Liver (tissue), 8 donors: ENCODE measurements at regions not wholly inside any gene's neighbourhood (a gene's known extent, or its start where the extent isn't known, plus 50 kb on each side); places are given as distances from the start of the nearest gene placed in this dataset.

Experiments
- DNase-seq: peaks from one replicate; pipeline ENCODE4 v3.0.0-alpha.2; 2017; ENCODE audit warnings: low spot score
- H3K27ac ChIP-seq, 2 donors: one replicate each; pipeline ENCODE4 v1.7.0; 2013; ENCODE audit warnings: inconsistent platforms in 2 of 2, low read length in 2 of 2, control low read depth in 1 of 2, low read depth in 1 of 2, mild to moderate bottlenecking in 1 of 2
- H3K27me3 ChIP-seq, 4 donors: one replicate each; pipeline versions ENCODE4 v1.6.1 to v1.7.0; 2013; ENCODE audit warnings: low read length in 3 of 4, inconsistent platforms in 1 of 4, mild to moderate bottlenecking in 1 of 4, moderate library complexity in 1 of 4; ENCODE audit not compliant: control insufficient read depth in 4 of 4, insufficient read depth in 4 of 4
- H3K36me3 ChIP-seq, 4 donors: one replicate each; pipeline versions ENCODE4 v1.6.1 to v1.7.0; 2013; ENCODE audit warnings: low read length in 3 of 4, mild to moderate bottlenecking in 3 of 4, low read depth in 1 of 4, moderate library complexity in 1 of 4; ENCODE audit not compliant: control insufficient read depth in 4 of 4, insufficient read depth in 3 of 4
- H3K4me1 ChIP-seq, 4 donors: one replicate each; pipeline versions ENCODE4 v1.6.1 to v1.7.0; 2013; ENCODE audit warnings: low read length in 3 of 4, mild to moderate bottlenecking in 3 of 4, moderate library complexity in 1 of 4; ENCODE audit not compliant: control insufficient read depth in 4 of 4, insufficient read depth in 4 of 4
- H3K4me3 ChIP-seq, 3 donors: one replicate each; pipeline versions ENCODE4 v1.6.1 to v1.7.0; 2013; ENCODE audit warnings: low read length in 3 of 3, control low read depth in 1 of 3, low read depth in 1 of 3, mild to moderate bottlenecking in 1 of 3
- H3K9ac ChIP-seq, 2 donors: one replicate each; pipeline ENCODE4 v1.7.0; 2013; ENCODE audit warnings: low read length in 2 of 2, mild to moderate bottlenecking in 2 of 2, moderate library complexity in 2 of 2, control low read depth in 1 of 2, low read depth in 1 of 2
- H3K9me3 ChIP-seq, 4 donors: one replicate each; pipeline versions ENCODE4 v1.6.1 to v1.7.0; 2013; ENCODE audit warnings: low read length in 3 of 4; ENCODE audit not compliant: control insufficient read depth in 4 of 4
- EGR1 ChIP-seq, 2 donors: IDR thresholded peaks; 2 replicates each; pipeline ENCODE4 v1.6.1; 2016 to 2018; ENCODE audit warnings: antibody characterized with exemption in 2 of 2, low read depth in 2 of 2
- FOXA1 ChIP-seq: IDR thresholded peaks from 2 replicates; pipeline ENCODE4 v1.6.1; 2016; ENCODE audit warnings: antibody characterized with exemption
- FOXA2 ChIP-seq: IDR thresholded peaks from 2 replicates; pipeline ENCODE4 v1.6.1; 2016; ENCODE audit warnings: antibody characterized with exemption
- GABPA ChIP-seq, 2 donors: IDR thresholded peaks in 1 of 2; conservative IDR thresholded peaks in 1 of 2; 2 replicates each; pipeline ENCODE4 v1.6.1; 2016; ENCODE audit warnings: antibody characterized with exemption in 2 of 2, mild to moderate bottlenecking in 1 of 2, moderate library complexity in 1 of 2
- HNF4A ChIP-seq, 2 donors: conservative IDR thresholded peaks; 2 replicates each; pipeline ENCODE4 v1.6.1; 2016; ENCODE audit warnings: antibody characterized with exemption in 2 of 2, mild to moderate bottlenecking in 2 of 2
- HNF4G ChIP-seq: IDR thresholded peaks from 2 replicates; pipeline ENCODE4 v1.6.1; 2016; ENCODE audit warnings: antibody characterized with exemption
- JUND ChIP-seq, 2 donors: IDR thresholded peaks; 2 replicates each; pipeline ENCODE4 v1.6.1; 2016; ENCODE audit warnings: antibody characterized with exemption in 2 of 2
- NR2F2 ChIP-seq: IDR thresholded peaks from 2 replicates; pipeline ENCODE4 v1.6.1; 2016; ENCODE audit warnings: antibody characterized with exemption
- RAD21 ChIP-seq, 2 donors: IDR thresholded peaks; 2 replicates each; pipeline ENCODE4 v1.6.1; 2016; ENCODE audit warnings: antibody characterized with exemption in 2 of 2, mild to moderate bottlenecking in 2 of 2
- RXRA ChIP-seq, 2 donors: IDR thresholded peaks; 2 replicates each; pipeline ENCODE4 v1.6.1; 2017 to 2018; ENCODE audit warnings: antibody characterized with exemption in 2 of 2, mild to moderate bottlenecking in 1 of 2
- TAF1 ChIP-seq: conservative IDR thresholded peaks from 2 replicates; pipeline ENCODE4 v1.6.1; 2016; ENCODE audit warnings: antibody characterized with exemption, mild to moderate bottlenecking
- YY1 ChIP-seq: IDR thresholded peaks from 2 replicates; pipeline ENCODE4 v1.6.1; 2016; ENCODE audit warnings: antibody characterized with exemption, mild to moderate bottlenecking
- WGBS: extraction: QIAGEN DNeasy Blood & Tissue Kit; methylation state at CpG from one replicate; pipeline ENCODE4 v1.1.7; 2013; 5-methylcytosine and 5-hydroxymethylcytosine counted together
- TF ChIP-seq, protein P1 (sequence below): IDR thresholded peaks from 2 replicates; pipeline ENCODE4 v1.6.1; 2016; ENCODE audit warnings: antibody characterized with exemption
- TF ChIP-seq, protein P2 (sequence below): IDR thresholded peaks from 2 replicates; pipeline ENCODE4 v1.6.1; 2016; ENCODE audit warnings: antibody characterized with exemption
- TF ChIP-seq, protein P3 (sequence below): IDR thresholded peaks from 2 replicates; pipeline ENCODE4 v1.6.1; 2016; ENCODE audit warnings: antibody characterized with exemption, mild to moderate bottlenecking
- TF ChIP-seq, protein P4 (sequence below): IDR thresholded peaks from 2 replicates; pipeline ENCODE4 v1.6.1; 2016; ENCODE audit warnings: antibody characterized with exemption
- TF ChIP-seq, protein P5 (sequence below): fragments of 150-350 bp; IDR thresholded peaks from 2 replicates; pipeline ENCODE4 v1.5.1; 2017; ENCODE audit warnings: improper control_type of control experiment, low read depth, low read length; ENCODE audit not compliant: missing input control
- donor health status: healthy.
- donor health status: healthy.
- donor health status: healthy.
- donor health status: healthy.
- donor health status: healthy.

DNA sequence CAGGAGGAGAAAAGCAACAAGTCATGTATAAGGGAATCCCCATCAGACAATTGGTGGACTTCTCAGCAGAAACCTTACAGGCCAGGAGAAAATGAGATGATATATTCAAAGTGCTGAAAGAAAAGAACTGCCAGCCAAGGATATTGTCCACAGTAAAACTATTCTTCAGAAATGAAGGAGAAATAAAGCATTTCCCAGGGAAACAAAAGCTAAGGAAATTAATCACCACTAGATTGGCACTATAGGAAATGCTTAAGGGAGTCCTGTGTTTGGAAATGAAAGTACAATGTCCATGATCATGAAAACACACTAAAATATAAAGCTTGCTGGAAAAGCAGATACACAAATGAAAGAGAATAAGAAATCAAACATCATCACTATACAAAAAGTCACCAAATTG, 282.0 kb downstream of the BLID start:
- Histone ChIP-seq H3K27me3 (no peaks in the 10 kb centered on the region), H3K9ac (no peak overlapping the region), H3K9me3 (peaks cover 0 to 5% (median 2%) of the 10 kb centered on the region in 4 donors), H3K4me3 (no peak overlapping the region), H3K36me3 (no peaks in the 10 kb centered on the region), H3K4me1 (no peaks in the 10 kb centered on the region), H3K27ac (no peak overlapping the region)
- DNase-seq: no peak
- TF ChIP-seq GABPA (IDR thresholded peaks at IDR 0.05 in 1 of 2, conservative IDR thresholded peaks at IDR 0.05 in 1 of 2) (no peak), FOXA1 (no peak), NR2F2 (no peak), TAF1 (no peak), JUND (IDR thresholded peaks at IDR 0.05) (no peak), FOXA2 (no peak)

DNA sequence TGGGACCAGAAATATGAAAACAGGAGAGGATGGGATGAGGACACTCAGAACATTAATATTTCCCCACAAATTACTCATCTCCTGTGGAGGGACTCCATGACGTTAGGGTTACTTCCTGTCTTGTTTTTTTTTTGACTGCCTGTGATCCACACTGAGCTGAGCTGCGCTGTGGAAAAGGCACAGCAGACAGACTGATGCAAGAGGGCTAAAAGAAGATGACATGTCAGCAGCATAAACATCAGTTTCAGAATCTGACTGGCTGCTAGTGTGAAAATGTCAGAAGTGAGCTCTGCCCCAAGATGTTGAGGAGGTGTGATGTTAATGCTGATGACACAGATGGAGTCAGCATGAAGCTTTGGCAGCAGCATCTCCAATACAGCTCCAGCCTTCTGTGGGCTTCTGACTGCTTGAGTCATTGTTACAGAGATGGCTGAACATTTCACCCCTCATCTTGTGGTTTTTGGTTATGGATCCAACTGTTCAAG, 286.8 kb downstream of the BLID start:
- no peak for DNase-seq
- Histone ChIP-seq H3K4me1 (no peaks in the 10 kb centered on the region), H3K4me3 (no peak overlapping the region), H3K9ac (no peak overlapping the region), H3K27ac (no peak overlapping the region), H3K36me3 (no peaks in the 10 kb centered on the region), H3K9me3 (peaks cover 0 to 5% (median 2%) of the 10 kb centered on the region in 4 donors), H3K27me3 (no peaks in the 10 kb centered on the region)
- TF ChIP-seq GABPA (IDR thresholded peaks at IDR 0.05 in 1 of 2, conservative IDR thresholded peaks at IDR 0.05 in 1 of 2) (no peak), HNF4A (conservative IDR thresholded peaks at IDR 0.05) (no peak), YY1 (no peak), FOXA2 (no peak)
- TF ChIP-seq, protein P1, sequence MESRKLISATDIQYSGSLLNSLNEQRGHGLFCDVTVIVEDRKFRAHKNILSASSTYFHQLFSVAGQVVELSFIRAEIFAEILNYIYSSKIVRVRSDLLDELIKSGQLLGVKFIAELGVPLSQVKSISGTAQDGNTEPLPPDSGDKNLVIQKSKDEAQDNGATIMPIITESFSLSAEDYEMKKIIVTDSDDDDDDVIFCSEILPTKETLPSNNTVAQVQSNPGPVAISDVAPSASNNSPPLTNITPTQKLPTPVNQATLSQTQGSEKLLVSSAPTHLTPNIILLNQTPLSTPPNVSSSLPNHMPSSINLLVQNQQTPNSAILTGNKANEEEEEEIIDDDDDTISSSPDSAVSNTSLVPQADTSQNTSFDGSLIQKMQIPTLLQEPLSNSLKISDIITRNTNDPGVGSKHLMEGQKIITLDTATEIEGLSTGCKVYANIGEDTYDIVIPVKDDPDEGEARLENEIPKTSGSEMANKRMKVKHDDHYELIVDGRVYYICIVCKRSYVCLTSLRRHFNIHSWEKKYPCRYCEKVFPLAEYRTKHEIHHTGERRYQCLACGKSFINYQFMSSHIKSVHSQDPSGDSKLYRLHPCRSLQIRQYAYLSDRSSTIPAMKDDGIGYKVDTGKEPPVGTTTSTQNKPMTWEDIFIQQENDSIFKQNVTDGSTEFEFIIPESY: no peak
- whole genome bisulfite sequencing: 47% methylated on average over 2 of the region's 2 CpGs

DNA sequence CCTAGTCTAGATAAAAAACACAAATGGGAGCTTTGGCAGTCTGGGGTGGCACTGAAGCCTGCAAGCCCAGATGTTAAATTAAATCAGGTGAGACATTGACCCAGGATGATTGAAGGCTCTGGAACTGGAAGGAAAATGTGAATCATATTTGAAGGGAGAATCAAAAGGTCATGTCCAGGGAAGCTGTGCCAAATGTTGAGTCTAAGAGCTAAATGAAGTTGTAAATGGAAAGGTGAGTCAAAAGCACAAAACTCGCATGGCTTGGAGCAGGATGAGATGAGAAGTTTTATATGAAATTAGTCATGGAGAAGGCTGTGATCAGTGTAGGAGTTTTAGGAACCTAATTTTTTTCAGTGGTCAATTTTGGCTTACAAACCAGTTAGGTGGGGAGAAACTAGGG, 301.1 kb downstream of the BLID start:
- WGBS: 92% methylated on average over 1 of the region's 1 CpG
- TF ChIP-seq, protein P2, sequence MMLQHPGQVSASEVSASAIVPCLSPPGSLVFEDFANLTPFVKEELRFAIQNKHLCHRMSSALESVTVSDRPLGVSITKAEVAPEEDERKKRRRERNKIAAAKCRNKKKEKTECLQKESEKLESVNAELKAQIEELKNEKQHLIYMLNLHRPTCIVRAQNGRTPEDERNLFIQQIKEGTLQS: no peak
- no peak for TF ChIP-seq TAF1
- TF ChIP-seq YY1: no peak
- TF ChIP-seq HNF4A (conservative IDR thresholded peaks at IDR 0.05): no peak
- TF ChIP-seq GABPA (IDR thresholded peaks at IDR 0.05 in 1 of 2, conservative IDR thresholded peaks at IDR 0.05 in 1 of 2): no peak
- no peak for TF ChIP-seq HNF4G
- TF ChIP-seq, protein P3, sequence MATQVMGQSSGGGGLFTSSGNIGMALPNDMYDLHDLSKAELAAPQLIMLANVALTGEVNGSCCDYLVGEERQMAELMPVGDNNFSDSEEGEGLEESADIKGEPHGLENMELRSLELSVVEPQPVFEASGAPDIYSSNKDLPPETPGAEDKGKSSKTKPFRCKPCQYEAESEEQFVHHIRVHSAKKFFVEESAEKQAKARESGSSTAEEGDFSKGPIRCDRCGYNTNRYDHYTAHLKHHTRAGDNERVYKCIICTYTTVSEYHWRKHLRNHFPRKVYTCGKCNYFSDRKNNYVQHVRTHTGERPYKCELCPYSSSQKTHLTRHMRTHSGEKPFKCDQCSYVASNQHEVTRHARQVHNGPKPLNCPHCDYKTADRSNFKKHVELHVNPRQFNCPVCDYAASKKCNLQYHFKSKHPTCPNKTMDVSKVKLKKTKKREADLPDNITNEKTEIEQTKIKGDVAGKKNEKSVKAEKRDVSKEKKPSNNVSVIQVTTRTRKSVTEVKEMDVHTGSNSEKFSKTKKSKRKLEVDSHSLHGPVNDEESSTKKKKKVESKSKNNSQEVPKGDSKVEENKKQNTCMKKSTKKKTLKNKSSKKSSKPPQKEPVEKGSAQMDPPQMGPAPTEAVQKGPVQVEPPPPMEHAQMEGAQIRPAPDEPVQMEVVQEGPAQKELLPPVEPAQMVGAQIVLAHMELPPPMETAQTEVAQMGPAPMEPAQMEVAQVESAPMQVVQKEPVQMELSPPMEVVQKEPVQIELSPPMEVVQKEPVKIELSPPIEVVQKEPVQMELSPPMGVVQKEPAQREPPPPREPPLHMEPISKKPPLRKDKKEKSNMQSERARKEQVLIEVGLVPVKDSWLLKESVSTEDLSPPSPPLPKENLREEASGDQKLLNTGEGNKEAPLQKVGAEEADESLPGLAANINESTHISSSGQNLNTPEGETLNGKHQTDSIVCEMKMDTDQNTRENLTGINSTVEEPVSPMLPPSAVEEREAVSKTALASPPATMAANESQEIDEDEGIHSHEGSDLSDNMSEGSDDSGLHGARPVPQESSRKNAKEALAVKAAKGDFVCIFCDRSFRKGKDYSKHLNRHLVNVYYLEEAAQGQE: no peak
- TF ChIP-seq FOXA1: no peak
- TF ChIP-seq RAD21 (IDR thresholded peaks at IDR 0.05): no peak
- TF ChIP-seq, protein P4, sequence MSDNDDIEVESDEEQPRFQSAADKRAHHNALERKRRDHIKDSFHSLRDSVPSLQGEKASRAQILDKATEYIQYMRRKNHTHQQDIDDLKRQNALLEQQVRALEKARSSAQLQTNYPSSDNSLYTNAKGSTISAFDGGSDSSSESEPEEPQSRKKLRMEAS: no peak
- TF ChIP-seq JUND (IDR thresholded peaks at IDR 0.05): no peak
- no peak for TF ChIP-seq FOXA2
- TF ChIP-seq, protein P1: no peak
- TF ChIP-seq, protein P5, sequence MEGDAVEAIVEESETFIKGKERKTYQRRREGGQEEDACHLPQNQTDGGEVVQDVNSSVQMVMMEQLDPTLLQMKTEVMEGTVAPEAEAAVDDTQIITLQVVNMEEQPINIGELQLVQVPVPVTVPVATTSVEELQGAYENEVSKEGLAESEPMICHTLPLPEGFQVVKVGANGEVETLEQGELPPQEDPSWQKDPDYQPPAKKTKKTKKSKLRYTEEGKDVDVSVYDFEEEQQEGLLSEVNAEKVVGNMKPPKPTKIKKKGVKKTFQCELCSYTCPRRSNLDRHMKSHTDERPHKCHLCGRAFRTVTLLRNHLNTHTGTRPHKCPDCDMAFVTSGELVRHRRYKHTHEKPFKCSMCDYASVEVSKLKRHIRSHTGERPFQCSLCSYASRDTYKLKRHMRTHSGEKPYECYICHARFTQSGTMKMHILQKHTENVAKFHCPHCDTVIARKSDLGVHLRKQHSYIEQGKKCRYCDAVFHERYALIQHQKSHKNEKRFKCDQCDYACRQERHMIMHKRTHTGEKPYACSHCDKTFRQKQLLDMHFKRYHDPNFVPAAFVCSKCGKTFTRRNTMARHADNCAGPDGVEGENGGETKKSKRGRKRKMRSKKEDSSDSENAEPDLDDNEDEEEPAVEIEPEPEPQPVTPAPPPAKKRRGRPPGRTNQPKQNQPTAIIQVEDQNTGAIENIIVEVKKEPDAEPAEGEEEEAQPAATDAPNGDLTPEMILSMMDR: no peak
- TF ChIP-seq RXRA (IDR thresholded peaks at IDR 0.05): no peak
- TF ChIP-seq EGR1 (IDR thresholded peaks at IDR 0.05; ENCODE audit: low read depth in 2 of 2): no peak
- H3K9me3 ChIP-seq: peaks cover 0 to 20% (median 2%) of the 10 kb centered on the region in 4 donors

More for the DNA sequence above, 301.1 kb downstream of the BLID start:
- H3K36me3 ChIP-seq: no peaks in the 10 kb centered on the region
- H3K9ac ChIP-seq: no peak overlapping the region
- no peaks in the 10 kb centered on the region for H3K4me1 ChIP-seq
- H3K27ac ChIP-seq: no peak overlapping the region
- DNase-seq: no peak
- H3K27me3 ChIP-seq: no peaks in the 10 kb centered on the region
- no peak overlapping the region for H3K4me3 ChIP-seq
